Posterior vena cava (tissue), 2 donors: ENCODE measurements at regions not wholly inside any gene's neighbourhood (a gene's known extent, or its start where the extent isn't known, plus 50 kb on each side); places are given as distances from the start of the nearest gene placed in this dataset.

Experiments used
- DNase-seq: peaks from one replicate; pipeline ENCODE4 v3.0.0-alpha.2; 2020; ENCODE audit warnings: low spot score
- intact Hi-C, 2 donors: fragments of 100-400 bp; cut with DNase I; formaldehyde crosslinking; loops; one replicate each; pipeline versions ENCODE4 v1.14.1 to v1.14.2; 2022 to 2023
- donor health status: DM: yes; HTN: yes; CAD: no.
- donor health status: DM: yes; HTN: yes; CAD: no.

DNA sequence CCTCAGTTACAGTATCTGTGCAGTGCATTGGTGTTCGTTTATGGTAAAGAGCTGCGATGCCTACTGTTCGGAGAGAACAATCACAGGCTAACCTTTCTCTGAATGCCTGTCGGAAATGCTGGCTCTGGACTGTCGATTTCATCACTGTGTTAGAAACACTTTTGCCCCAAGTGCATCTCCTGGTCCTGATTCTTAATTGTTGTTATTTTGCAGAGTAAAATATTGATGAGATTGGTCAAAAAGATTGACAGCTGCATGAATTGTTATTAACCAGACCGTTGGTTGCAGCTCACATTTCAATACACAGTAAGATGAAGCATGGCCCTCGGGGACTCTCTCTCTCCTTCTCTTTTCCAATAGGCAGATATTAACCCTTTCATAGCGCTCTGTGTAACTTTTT lies 557.4 kb upstream of the ADARB2 start:
- intact Hi-C loops: no loop called here
- DNase-seq: no peak

DNA sequence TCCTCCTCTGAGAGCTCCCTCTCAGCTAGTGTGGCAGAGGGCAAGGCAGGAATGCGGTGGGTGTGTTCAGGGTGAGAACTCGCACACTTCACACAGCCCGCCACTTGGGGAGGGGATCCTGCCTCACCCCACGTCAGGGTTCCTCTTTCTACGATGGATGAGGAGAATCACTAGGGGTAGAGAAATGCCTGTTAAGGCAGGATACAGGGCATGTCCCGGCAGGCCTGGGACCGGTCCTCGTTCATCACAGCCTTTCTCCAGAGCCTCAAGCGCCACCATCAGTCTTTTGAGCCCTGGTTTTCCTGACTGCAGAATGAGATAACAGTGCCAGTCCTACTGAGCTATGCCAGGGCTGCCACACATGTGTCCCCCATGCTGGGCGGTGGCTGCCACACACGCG lies 546.7 kb upstream of the ADARB2 start:
- intact Hi-C loops: no loop called here
- DNase-seq: no peak

GRCh38 chr10:2282202-2282601 lies 544.9 kb upstream of the ADARB2 start:
- DNase-seq: no peak
- intact Hi-C loops: no loop called here

DNA sequence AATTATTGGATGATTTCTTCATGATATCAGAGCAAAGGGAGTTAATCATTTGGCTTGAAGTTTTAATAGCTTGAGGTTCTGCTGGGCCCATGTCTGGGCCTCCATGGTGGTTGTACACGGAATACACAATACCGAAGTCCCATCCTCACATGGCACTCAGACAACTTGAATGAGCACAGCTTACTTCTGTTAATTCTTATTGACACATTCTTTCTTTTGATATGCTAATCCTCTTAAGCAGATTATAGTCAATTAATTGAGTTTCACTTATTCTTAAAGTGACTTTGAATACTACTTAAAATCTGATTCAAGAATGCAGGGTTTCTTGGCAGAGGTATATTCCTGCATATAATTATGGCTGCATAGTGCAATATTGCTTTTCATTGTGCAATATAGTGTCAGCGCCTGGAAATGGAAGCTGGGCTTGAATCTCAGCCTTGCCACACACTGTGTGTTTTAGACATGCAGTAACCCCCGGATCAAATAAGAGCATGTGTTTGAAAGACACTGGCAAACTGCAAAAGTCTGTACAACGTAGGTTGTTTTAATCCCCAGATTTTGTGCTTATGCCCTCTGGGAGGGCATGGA lies 543.5 kb upstream of the ADARB2 start:
- intact Hi-C loops: no loop called here
- DNase-seq: no peak

DNA sequence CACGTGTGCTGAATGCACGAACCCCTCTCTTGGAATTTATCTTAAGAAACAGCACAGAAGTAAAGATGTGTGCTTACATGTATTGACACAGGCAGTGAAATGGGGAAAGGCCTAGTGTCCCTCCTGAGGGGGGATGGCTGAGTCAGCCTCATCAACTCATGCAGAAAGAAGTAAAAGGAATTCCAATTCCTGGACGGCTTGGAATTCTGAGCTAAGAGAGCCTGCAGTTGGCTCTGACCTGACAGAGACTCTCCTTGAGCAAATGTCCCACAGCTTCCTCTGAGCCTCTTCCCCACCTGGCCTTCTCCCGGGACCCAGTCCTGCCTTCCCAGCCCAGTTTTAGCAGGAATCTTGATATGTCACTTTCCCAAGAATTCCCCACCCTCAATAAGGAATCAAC lies 542.4 kb upstream of the ADARB2 start:
- DNase-seq: no peak
- intact Hi-C loops: no loop called here

DNA sequence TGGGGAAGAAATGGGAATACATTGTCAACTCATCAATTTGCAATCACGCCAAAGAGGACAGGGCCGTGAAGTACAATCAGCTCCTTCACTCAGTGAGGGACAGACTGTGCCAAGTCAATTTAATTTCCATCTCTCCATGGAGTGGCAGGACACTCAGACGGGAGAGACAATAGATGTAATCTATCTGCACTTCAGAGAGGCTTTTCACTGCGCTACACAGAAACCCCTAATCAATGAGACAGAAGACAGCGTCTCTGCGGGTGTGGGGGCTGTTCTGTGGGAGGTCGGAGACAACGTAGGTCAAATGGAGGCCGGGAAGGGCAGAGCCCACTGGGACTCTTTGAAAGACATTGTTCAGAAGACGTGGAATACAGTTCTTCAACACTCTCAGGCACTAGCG lies 541.0 kb upstream of the ADARB2 start:
- intact Hi-C loops: no loop called here
- DNase-seq: no peak

GRCh38 chr10:2263561-2263960 lies 526.2 kb upstream of the ADARB2 start:
- intact Hi-C loops: no loop called here
- DNase-seq: no peak

GRCh38 chr10:2262878-2263277 lies 525.6 kb upstream of the ADARB2 start:
- intact Hi-C loops: no loop called here
- no peak for DNase-seq

DNA sequence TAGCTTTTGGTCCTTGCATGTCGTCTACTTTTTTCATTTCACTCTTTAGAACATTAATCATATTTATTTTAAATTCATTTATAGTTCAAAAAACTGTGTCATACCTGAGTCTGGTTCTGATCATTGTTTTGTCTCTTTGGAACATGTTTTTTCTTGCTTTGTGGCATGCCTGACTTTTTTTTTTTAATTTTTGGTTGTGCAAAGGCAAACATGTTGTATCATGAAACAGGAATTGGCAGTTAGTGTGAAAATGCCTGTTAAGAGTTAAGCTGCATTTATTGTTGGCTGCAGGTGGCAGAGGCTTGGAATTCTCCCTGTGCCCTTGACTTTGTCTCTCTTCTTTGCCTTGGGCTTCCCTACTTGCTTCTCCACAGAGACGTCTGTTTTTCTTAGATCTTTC lies 525.0 kb upstream of the ADARB2 start:
- DNase-seq: no peak

DNA sequence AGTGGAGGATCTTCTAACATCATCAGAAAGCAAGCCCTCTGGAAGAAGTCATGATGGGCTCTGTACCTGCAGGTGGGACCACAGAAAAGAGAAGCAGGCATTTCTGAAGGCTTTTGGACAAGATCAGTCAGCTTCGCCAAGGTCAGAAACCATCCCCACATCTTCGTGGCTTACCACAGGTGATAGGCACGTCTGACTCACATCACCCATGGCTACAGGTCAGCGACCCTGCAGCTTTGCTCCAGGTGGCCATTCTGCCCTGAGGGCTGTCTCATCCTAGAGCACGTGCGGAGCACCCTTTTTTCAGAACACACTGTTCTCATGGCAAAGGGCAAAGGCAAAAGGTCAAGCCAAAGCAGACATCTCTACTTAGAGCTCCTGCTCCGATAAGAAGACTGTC lies 518.9 kb upstream of the ADARB2 start:
- intact Hi-C loops: no loop called here
- no peak for DNase-seq

More for the DNA sequence above, 525.0 kb upstream of the ADARB2 start:
- intact Hi-C loops: no loop called here

- intact Hi-C loops: no loop called here
Measured at GRCh38 chr10:2252096-2252495, 514.8 kb upstream of the ADARB2 start.

DNA sequence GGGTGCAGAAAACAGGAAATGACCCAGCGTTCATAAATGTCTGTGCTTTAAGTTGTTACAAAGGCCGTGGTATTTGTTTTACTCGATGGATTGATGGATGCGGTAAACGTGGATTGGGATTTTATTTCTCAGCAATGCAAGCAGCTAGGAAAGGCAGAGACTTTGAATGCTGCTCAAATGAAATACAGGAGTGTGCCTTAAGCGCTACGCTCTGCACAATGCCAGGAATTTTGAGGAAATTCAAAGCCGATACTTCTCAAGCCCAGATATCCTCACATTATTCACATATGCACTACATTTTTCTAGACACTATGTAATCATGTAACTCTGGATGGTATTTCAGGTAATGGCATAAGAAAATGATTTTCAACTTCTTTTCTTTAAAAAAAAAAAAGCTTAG lies 514.3 kb upstream of the ADARB2 start:
- intact Hi-C loops: no loop called here
- no peak for DNase-seq

More at GRCh38 chr10:2252096-2252495, 514.8 kb upstream of the ADARB2 start:
- no peak for DNase-seq

GRCh38 chr10:2246747-2247146 lies 509.4 kb upstream of the ADARB2 start:
- no peak for DNase-seq
- intact Hi-C loops: no loop called here

DNA sequence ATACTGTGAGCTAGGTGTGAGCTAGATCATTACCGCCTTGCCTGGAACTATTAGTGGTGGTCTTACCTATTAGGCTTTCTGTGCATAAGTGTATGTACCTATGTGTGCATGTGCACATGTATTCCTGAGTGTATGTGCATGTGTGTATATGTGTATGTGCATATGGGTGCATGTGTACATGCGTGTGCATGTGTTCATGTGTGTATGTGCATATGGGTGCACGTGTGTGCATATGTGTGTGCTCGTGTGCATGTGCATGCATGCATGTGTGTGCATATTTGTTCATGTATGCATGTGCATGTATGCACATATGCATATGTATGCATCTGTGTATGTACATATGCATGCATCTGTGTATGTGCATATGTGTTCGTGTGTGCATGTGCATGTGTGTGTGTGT lies 508.3 kb upstream of the ADARB2 start:
- intact Hi-C loops: no loop called here
- DNase-seq: no peak

DNA sequence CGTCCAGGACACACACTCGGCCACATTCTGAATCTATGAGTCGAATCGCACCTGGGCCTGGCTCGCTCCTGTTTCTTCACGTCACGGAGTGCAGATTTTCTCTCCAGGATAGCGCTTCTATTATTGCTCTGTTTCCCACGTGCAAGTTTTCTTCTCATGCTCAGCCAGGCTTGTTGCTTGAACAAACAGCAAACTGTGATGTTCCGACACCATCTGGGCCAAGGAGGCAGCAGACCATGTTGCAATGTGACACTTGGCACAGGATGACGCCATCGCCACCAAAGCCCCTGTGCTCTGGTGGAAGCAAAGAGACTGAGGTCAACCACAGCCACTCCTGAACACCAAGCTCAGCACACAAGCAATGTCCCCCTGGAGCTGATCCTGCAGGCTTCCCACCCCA lies 507.1 kb upstream of the ADARB2 start:
- intact Hi-C loops: no loop called here
- DNase-seq: no peak

DNA sequence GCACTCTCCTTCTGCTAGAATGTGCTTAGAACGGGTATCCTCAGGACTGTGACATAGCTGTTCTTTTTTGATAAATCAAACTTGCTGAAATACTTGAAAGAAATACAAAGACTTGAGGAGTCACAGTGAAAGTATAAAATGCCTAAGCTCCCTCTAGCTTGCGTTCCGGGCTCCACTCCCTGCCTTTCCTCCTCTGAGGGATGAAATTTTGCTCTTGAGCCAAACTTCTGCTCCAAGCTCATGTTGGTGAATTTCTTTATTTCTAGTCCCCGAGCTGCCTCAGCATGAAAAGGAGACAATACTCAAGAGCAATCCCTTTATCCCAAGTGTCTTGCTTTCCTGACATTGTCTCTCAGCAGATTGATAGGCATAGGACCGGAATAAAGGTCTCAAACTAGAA lies 499.6 kb upstream of the ADARB2 start:
- intact Hi-C loops: no loop called here
- no peak for DNase-seq

DNA sequence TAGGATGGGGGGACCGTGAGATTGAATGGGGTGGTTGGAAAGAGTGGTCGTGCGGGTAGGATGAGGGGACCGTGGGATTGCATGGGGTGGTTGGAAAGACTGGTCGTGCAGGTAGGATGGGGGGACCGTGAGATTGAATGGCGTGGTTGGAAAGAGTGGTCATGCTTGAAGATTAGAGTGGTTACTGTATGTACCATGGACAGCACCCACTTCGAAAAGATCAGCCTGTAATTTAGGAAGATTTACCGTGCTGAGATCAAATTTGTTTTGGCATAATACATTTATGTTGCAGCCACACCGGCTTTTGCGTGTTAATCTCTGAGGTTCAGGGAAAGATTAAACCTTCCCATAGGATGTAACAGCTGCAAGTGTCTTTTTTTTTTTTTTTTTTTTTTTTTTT lies 495.2 kb upstream of the ADARB2 start:
- intact Hi-C loops: no loop called here
- no peak for DNase-seq

DNA sequence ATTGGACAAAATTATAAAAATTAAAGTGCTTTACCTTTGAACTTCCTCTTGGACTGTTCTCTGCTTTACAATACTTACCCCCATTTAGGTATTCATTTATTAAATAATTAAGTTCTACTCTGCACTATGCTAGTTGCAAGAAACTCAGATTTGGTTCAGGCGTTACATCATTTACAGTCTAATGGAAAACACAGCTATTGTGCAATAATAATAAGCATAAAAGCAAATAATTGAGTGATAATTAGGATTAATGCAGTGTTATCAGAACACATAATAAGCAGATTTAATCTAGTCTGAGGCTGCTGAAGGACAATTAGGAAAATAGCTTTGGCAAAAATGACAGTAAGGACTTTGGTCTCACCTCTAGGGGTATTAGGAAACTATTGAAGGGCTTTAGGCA lies 493.2 kb upstream of the ADARB2 start:
- DNase-seq: no peak
- intact Hi-C loops: no loop called here

GRCh38 chr10:2228320-2228901 lies 491.1 kb upstream of the ADARB2 start:
- intact Hi-C loops: loop anchor here in 1 of 2 donors (5.0 kb wide), 1 partner anchor 1026 kb away; no protein-coding TSS in a partner anchor
- no peak for DNase-seq

DNA sequence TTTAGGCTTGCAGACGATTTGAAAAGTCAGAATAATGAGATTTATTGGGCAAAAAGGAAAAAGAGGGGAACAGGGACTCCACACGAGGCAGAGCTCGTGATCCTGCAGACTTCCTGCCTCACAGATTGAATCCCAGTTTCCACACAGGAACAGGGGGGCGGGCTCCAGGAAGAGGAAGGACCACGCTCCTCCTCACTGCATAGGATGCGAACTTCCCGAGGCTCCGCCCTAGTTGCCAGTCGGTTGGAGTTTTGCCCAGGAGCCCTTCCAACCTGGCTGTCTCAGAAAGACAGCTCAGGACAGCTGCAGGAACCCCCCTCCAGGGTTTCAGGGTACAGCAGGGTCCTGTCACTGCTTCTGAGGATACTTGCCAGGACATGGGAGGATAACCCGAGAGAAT lies 488.3 kb upstream of the ADARB2 start:
- intact Hi-C loops: loop anchor here in 1 of 2 donors (5.0 kb wide), 1 partner anchor 1023 kb away; no protein-coding TSS in a partner anchor
- DNase-seq: no peak

DNA sequence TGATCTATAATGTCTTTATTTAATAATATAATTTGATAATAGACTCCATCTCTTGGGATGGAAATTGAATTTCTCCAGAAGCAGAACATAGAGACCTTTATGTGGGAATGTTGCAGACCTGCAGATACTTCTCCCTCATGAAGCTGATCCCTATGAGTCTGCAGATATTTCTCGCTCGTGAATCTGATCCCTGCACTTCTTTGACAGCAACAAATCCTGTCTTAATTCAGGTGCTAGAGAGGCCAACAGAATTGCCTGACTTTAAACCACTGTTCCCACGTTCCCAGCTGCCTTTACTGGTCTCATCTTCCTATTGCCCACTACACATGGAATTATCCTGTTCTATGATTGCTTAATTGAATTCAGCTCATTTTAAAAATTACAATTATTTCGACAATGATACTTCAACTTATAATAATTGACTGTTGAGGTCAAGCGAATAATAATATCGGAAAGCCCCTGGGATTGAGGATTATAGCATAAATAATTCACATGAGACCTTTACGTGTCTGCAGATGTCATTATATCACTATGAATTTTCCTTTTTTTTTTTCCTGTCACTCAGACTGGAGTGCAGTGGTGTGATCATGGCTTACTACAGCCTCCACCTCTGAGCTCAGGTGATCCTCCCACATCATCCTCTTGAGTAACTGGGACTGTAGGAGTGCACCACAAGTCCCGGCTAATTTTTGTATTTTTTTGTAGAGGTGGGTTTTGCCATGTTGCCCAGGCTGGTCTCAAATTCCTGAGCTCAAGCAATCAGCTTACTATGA lies 486.4 kb upstream of the ADARB2 start:
- intact Hi-C loops: no loop called here
- DNase-seq: no peak
